ENCODE measurements at regions not wholly inside any gene's neighbourhood (a gene's known extent, or its start where the extent isn't known, plus 50 kb on each side); places are given as distances from the start of the nearest gene placed in this dataset.

- Histone ChIP-seq H3K9me3 (ENCODE audit: low read length) (no peaks in the 10 kb centered on the region), H3K79me2 (ENCODE audit: low read length) (no peaks in the 10 kb centered on the region), H3K9ac (ENCODE audit: low read length) (no peak overlapping the region), H3K9me2 (replicated peaks; ENCODE audit: low read length) (0 out of 2 replicates have a peak, but pooled peaks cover 4% of the 10 kb centered on the region), H3K27ac (ENCODE audit: low read length) (no peak overlapping the region), H4K20me1 (ENCODE audit: low read length) (no peaks in the 10 kb centered on the region), H3K4me1 (ENCODE audit: insufficient read depth, low read length) (peaks cover under 1% of the 10 kb centered on the region), H2AFZ (ENCODE audit: low read length) (no peak overlapping the region), H3K4me2 (ENCODE audit: low read length) (no peak overlapping the region), H3K4me3 (ENCODE audit: low read length) (no peak overlapping the region), H3F3A (ENCODE audit: low read length, unreplicated experiment) (no peaks in the 10 kb centered on the region), H3K27me3 (ENCODE audit: low read length) (no peaks in the 10 kb centered on the region), H3K36me3 (ENCODE audit: low read depth, low read length) (no peaks in the 10 kb centered on the region)
- ATAC-seq (no peak), DNase-seq (no peak)
- CTCF ChIA-PET, result no interaction called here
- POLR2A ChIA-PET (ENCODE audit: unreplicated experiment), result no interaction called here
- TF ChIP-seq CTCF (conservative IDR thresholded peaks at IDR 0.05; ENCODE audit: low read depth, low read length), result no peak
- no peak for TF ChIP-seq EZH2 (IDR thresholded peaks at IDR 0.05; ENCODE audit: low read length, unreplicated experiment)
- no peak for TF ChIP-seq EZH2phosphoT487 (IDR thresholded peaks at IDR 0.05; ENCODE audit: borderline replicate concordance, low read length)
- no TSS peak for BruUV-seq (replicated peaks)
- intact Hi-C loops (cut with micrococcal nuclease), result no loop called here
These were observed 83.0 kb upstream of the MBOAT2 start for GRCh38 chr2:9086465-9086864.

GRCh38 chr2:9085353-9085752 is 81.9 kb upstream of the MBOAT2 start:
- TF ChIP-seq EZH2 (IDR thresholded peaks at IDR 0.05; ENCODE audit: low read length, unreplicated experiment) (no peak), CTCF (conservative IDR thresholded peaks at IDR 0.05; ENCODE audit: low read depth, low read length) (no peak), EZH2phosphoT487 (IDR thresholded peaks at IDR 0.05; ENCODE audit: borderline replicate concordance, low read length) (no peak)
- ChIA-PET POLR2A (ENCODE audit: unreplicated experiment) (no interaction called here), CTCF (no interaction called here)
- 0 out of 2 replicates have a peak, but pooled peaks cover 4% of the 10 kb centered on the region for H3K9me2 ChIP-seq (replicated peaks; ENCODE audit: low read length)
- no peaks in the 10 kb centered on the region for H3K79me2 ChIP-seq (ENCODE audit: low read length)
- no peak for DNase-seq
- H4K20me1 ChIP-seq (ENCODE audit: low read length), result no peaks in the 10 kb centered on the region
- no peaks in the 10 kb centered on the region for H3K9me3 ChIP-seq (ENCODE audit: low read length)
- H2AFZ ChIP-seq (ENCODE audit: low read length), result no peak overlapping the region
- H3K36me3 ChIP-seq (ENCODE audit: low read depth, low read length), result no peaks in the 10 kb centered on the region
- no peaks in the 10 kb centered on the region for H3F3A ChIP-seq (ENCODE audit: low read length, unreplicated experiment)
- no TSS peak for BruUV-seq (replicated peaks)
- H3K4me1 ChIP-seq (ENCODE audit: insufficient read depth, low read length), result no peaks in the 10 kb centered on the region
- no peaks in the 10 kb centered on the region for H3K27me3 ChIP-seq (ENCODE audit: low read length)
- H3K4me3 ChIP-seq (ENCODE audit: low read length), result no peak overlapping the region
- no peak overlapping the region for H3K27ac ChIP-seq (ENCODE audit: low read length)
- ATAC-seq, result no peak
- H3K9ac ChIP-seq (ENCODE audit: low read length), result no peak overlapping the region
- H3K4me2 ChIP-seq (ENCODE audit: low read length), result no peak overlapping the region
- intact Hi-C loops (cut with micrococcal nuclease), result no loop called here

- Histone ChIP-seq H3K27me3 (ENCODE audit: low read length) (no peaks in the 10 kb centered on the region), H3K9me3 (ENCODE audit: low read length) (no peaks in the 10 kb centered on the region), H3K36me3 (ENCODE audit: low read depth, low read length) (no peaks in the 10 kb centered on the region), H3K79me2 (ENCODE audit: low read length) (no peaks in the 10 kb centered on the region), H3K9ac (ENCODE audit: low read length) (no peak overlapping the region), H3K27ac (ENCODE audit: low read length) (no peak overlapping the region), H2AFZ (ENCODE audit: low read length) (no peak overlapping the region), H3K4me1 (ENCODE audit: insufficient read depth, low read length) (no peaks in the 10 kb centered on the region), H3K9me2 (replicated peaks; ENCODE audit: low read length) (0 out of 2 replicates have a peak, but pooled peaks cover 4% of the 10 kb centered on the region), H3K4me3 (ENCODE audit: low read length) (no peak overlapping the region), H4K20me1 (ENCODE audit: low read length) (no peaks in the 10 kb centered on the region), H3K4me2 (ENCODE audit: low read length) (no peak overlapping the region), H3F3A (ENCODE audit: low read length, unreplicated experiment) (no peaks in the 10 kb centered on the region)
- BruUV-seq (replicated peaks), result no TSS peak
- TF ChIP-seq EZH2 (IDR thresholded peaks at IDR 0.05; ENCODE audit: low read length, unreplicated experiment) (no peak), EZH2phosphoT487 (IDR thresholded peaks at IDR 0.05; ENCODE audit: borderline replicate concordance, low read length) (no peak), CTCF (conservative IDR thresholded peaks at IDR 0.05; ENCODE audit: low read depth, low read length) (no peak)
- no peak for ATAC-seq
- DNase-seq, result no peak
- intact Hi-C loops (cut with micrococcal nuclease), result no loop called here
- CTCF ChIA-PET, result no interaction called here
- POLR2A ChIA-PET (ENCODE audit: unreplicated experiment), result no interaction called here
These were observed 79.8 kb upstream of the MBOAT2 start for GRCh38 chr2:9083287-9083686.

All from PC-3 (cell line).